OCI-LY1 (cell line): ENCODE measurements at regions not wholly inside any gene's neighbourhood (a gene's known extent, or its start where the extent isn't known, plus 50 kb on each side); places are given as distances from the start of the nearest gene placed in this dataset.

Source experiments
- H2AFZ ChIP-seq: fragments of 200-600 bp; sonication (generic), shearing (Covaris generic); 2 replicates; pipeline ENCODE4 v1.6.0; 2014; ENCODE audit warnings: antibody characterized with exemption, mild to moderate bottlenecking, low read length
- H3F3A ChIP-seq: fragments of 200-600 bp; sonication (generic), shearing (Covaris generic); 2 replicates; pipeline ENCODE4 v1.6.0; 2014; ENCODE audit warnings: mild to moderate bottlenecking, antibody characterized with exemption, low read length, moderate library complexity; ENCODE audit not compliant: insufficient read depth
- H3K27ac ChIP-seq: fragments of 200-600 bp; sonication (generic); 2 replicates; pipeline ENCODE4 v1.5.1; 2014; ENCODE audit warnings: low read length, mixed run types, mild to moderate bottlenecking, low read depth; ENCODE audit not compliant: poor library complexity, severe bottlenecking
- H3K27me3 ChIP-seq: fragments of 200-600 bp; sonication (generic); 2 replicates; pipeline ENCODE4 v1.6.0; 2014; ENCODE audit warnings: antibody characterized with exemption, mild to moderate bottlenecking, low read length, moderate library complexity; ENCODE audit not compliant: insufficient read depth
- H3K36me3 ChIP-seq: fragments of 200-600 bp; sonication (generic); 2 replicates; pipeline ENCODE4 v1.6.1; 2014; ENCODE audit warnings: mild to moderate bottlenecking, antibody characterized with exemption, low read length, moderate library complexity, mixed read lengths; ENCODE audit not compliant: insufficient read depth
- H3K4me1 ChIP-seq: fragments of 200-600 bp; sonication (generic); 2 replicates; pipeline ENCODE4 v1.5.1; 2014; ENCODE audit warnings: mild to moderate bottlenecking, low read length, moderate library complexity; ENCODE audit not compliant: insufficient read depth, severe bottlenecking
- H3K4me2 ChIP-seq: fragments of 200-600 bp; sonication (generic), shearing (Covaris generic); 2 replicates; pipeline ENCODE4 v1.6.1; 2014; ENCODE audit warnings: low read length
- H3K4me3 ChIP-seq: fragments of 200-600 bp; sonication (generic); 2 replicates; pipeline ENCODE4 v1.5.1; 2014; ENCODE audit warnings: low read length, low read depth, mild to moderate bottlenecking, mixed read lengths; ENCODE audit not compliant: poor library complexity, severe bottlenecking
- H3K79me2 ChIP-seq: fragments of 200-600 bp; shearing (Covaris generic); 2 replicates; pipeline ENCODE4 v1.6.1; 2016; ENCODE audit warnings: mixed run types, low read length, mixed read lengths; ENCODE audit not compliant: insufficient read depth
- H3K9ac ChIP-seq: fragments of 200-600 bp; sonication (generic), shearing (Covaris generic); 2 replicates; pipeline ENCODE4 v1.6.1; 2014; ENCODE audit warnings: mild to moderate bottlenecking, low read length, mixed read lengths
- H3K9me2 ChIP-seq: fragments of 200-600 bp; sonication (generic), shearing (Covaris generic); 2 replicates; pipeline ENCODE4 v1.6.1; 2014; ENCODE audit warnings: low read depth, mild to moderate bottlenecking, low read length, mixed read lengths
- H3K9me3 ChIP-seq: fragments of 200-600 bp; shearing (Covaris generic); 2 replicates; pipeline ENCODE4 v1.6.1; 2014; ENCODE audit warnings: low read length, mixed read lengths
- H4K20me1 ChIP-seq: fragments of 200-600 bp; sonication (generic), shearing (Covaris generic); 2 replicates; pipeline ENCODE4 v1.6.0; 2016; ENCODE audit warnings: mild to moderate bottlenecking, low read length; ENCODE audit not compliant: insufficient read depth
- CTCF ChIP-seq: fragments of 200-600 bp; sonication (generic), shearing (Covaris generic); IDR thresholded peaks from 2 replicates; pipeline ENCODE4 v1.5.1; 2017; ENCODE audit warnings: mild to moderate bottlenecking, antibody characterized with exemption, low read length, moderate library complexity, mixed read lengths
- EZH2 ChIP-seq: fragments of 200-600 bp; sonication (generic), shearing (Covaris generic); IDR thresholded peaks from 2 replicates; pipeline ENCODE4 v1.8.0; 2017; ENCODE audit warnings: borderline replicate concordance, mixed run types, mild to moderate bottlenecking, antibody characterized with exemption, low read length, moderate library complexity, mixed read lengths

GRCh38 chr7:32126843-32127242 is 56.6 kb upstream of the PDE1C start:
- Histone ChIP-seq H3K9me2 (no peaks in the 10 kb centered on the region), H3K4me1 (no peaks in the 10 kb centered on the region), H3K27ac (no peak overlapping the region), H3K27me3 (no peaks in the 10 kb centered on the region), H3K9ac (no peak overlapping the region), H3K4me2 (no peak overlapping the region), H2AFZ (no peak overlapping the region), H3K79me2 (no peaks in the 10 kb centered on the region), H3K9me3 (no peaks in the 10 kb centered on the region), H4K20me1 (no peaks in the 10 kb centered on the region), H3K36me3 (no peaks in the 10 kb centered on the region), H3K4me3 (no peak overlapping the region), H3F3A (no peaks in the 10 kb centered on the region)
- TF ChIP-seq EZH2 = no peak
- TF ChIP-seq CTCF = no peak
